DOHH2 (cell line): ENCODE measurements at regions not wholly inside any gene's neighbourhood (a gene's known extent, or its start where the extent isn't known, plus 50 kb on each side); places are given as distances from the start of the nearest gene placed in this dataset.

Experiments used
- EZH2phosphoT487 ChIP-seq: fragments of 200-600 bp; sonication (generic); IDR thresholded peaks from 2 replicates; pipeline ENCODE4 v1.6.1; 2017; ENCODE audit warnings: borderline replicate concordance, mild to moderate bottlenecking, antibody characterized with exemption, low read length, moderate library complexity, mixed read lengths
- TF ChIP-seq, protein P1 (sequence below): fragments of 200-600 bp; sonication (generic); IDR thresholded peaks from one replicate; pipeline ENCODE4 v1.5.1; 2014; ENCODE audit warnings: antibody characterized with exemption, mild to moderate bottlenecking, low read depth, low read length; ENCODE audit not compliant: poor library complexity, severe bottlenecking

DNA sequence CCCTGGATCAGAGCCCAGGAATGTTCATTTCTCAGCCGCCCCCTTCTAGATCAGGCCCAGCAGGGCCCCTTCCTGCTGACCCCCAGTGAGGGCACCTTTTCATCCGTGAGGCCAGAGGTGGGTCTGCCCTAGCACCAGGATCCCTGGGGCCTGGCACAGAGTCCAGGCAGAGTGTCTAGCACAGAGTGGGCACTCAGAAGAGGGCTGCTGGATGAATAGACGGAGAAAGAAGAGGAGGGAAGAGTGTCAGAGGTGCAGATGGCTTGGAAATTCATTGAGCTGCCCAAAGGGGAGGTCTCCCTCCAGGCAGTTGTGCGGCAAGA is 106.5 kb downstream of the CPZ start:
- TF ChIP-seq, protein P1, sequence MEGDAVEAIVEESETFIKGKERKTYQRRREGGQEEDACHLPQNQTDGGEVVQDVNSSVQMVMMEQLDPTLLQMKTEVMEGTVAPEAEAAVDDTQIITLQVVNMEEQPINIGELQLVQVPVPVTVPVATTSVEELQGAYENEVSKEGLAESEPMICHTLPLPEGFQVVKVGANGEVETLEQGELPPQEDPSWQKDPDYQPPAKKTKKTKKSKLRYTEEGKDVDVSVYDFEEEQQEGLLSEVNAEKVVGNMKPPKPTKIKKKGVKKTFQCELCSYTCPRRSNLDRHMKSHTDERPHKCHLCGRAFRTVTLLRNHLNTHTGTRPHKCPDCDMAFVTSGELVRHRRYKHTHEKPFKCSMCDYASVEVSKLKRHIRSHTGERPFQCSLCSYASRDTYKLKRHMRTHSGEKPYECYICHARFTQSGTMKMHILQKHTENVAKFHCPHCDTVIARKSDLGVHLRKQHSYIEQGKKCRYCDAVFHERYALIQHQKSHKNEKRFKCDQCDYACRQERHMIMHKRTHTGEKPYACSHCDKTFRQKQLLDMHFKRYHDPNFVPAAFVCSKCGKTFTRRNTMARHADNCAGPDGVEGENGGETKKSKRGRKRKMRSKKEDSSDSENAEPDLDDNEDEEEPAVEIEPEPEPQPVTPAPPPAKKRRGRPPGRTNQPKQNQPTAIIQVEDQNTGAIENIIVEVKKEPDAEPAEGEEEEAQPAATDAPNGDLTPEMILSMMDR, result no peak
- TF ChIP-seq EZH2phosphoT487, result no peak
